NCI-H2107 (cell line): ENCODE measurements at regions not wholly inside any gene's neighbourhood (a gene's known extent, or its start where the extent isn't known, plus 50 kb on each side); places are given as distances from the start of the nearest gene placed in this dataset.

Experiments
- DNase-seq: peaks from one replicate; lab custom pipeline; 2025; lab: John Stamatoyannopoulos, UW

- DNase-seq = no peak
Observed at GRCh38 chr1:98330224-98330623, 331.3 kb upstream of the SNX7 start.

DNA sequence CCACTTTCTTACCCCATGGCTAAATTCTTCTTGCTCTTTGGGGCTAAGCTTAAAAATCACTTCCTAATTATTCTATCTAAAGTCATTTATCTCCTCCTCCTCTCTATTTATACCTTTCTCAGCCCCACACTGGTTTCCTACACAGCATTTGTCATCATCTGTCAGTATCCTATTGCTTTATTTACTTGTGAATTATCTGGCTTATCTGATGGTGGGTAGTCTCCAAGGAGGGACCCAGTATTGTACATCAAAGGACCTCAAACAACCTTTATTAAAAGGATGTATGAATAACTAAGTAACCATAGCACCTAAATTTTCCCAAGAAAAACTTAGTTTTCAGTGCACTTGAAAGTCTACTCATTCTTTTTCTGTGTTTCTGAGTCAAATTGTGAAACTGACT, 332.7 kb upstream of the SNX7 start:
- no peak for DNase-seq

GRCh38 chr1:98327220-98327861, 334.2 kb upstream of the SNX7 start:
- no peak for DNase-seq

DNA sequence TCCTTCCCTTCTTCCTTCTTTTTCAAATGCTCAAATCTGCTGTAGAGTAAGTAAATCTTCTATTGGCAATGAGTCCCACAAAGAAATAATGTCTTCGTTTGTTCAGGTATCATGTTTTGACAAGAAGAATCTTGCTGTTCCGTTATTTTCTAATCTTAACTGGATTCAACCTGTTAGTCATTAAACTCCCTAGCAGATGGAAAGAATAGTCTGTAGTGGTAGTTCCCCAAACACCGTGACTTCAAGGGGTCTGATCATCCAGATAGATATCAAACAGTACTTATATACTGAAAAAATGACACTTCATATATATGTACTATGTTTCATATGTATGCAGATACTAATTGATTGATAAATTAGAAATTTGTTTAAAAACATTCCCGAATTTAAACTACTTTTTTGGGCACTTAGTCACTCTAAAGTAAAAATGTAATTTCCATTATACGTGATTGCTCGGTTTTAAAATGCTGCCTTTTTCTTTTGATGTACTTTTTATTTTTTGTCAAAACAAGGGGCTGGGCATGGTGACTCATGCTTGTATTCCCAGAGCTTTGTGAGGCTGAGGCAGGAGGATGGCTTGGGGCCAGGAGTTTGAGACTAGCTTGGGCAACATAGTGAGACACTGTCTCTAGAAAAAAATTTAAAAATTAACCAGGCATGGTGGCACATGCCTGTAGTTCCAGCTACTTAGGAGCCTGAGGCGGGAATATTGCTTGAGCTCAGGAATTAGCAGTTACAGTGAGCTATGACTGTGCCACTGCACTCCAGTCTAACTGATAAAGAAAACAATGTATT, 335.7 kb upstream of the SNX7 start:
- DNase-seq = no peak

DNA sequence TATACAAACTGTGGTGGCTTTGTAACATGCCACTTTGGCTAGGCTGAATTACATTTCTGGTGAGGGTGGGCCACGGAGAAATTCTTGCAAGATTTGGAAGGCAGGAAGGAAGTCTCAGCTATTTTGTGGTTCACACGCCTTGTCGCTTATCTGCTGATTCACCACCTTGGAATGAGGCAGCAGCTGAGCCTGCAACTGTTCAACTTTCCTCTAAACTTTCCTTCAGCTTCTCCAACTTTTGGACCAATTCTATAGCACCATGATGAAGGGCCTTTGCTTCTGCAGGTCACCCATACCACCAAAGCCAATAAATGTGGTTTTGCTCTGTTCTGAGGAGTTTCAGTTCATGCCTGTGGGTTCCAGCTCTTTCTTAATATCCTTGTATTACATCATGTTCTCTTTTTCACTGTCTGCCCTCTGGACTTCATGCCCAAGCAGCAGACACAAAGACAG, 337.6 kb upstream of the SNX7 start:
- no peak for DNase-seq

- DNase-seq = no peak
Observed at GRCh38 chr1:98323388-98323787, 338.1 kb upstream of the SNX7 start.

- no peak for DNase-seq
Observed at GRCh38 chr1:98322966-98323365, 338.6 kb upstream of the SNX7 start.

GRCh38 chr1:98322086-98322485, 339.4 kb upstream of the SNX7 start:
- DNase-seq = no peak

- DNase-seq = no peak
Observed at GRCh38 chr1:98321191-98321590, 340.3 kb upstream of the SNX7 start.

- DNase-seq = no peak
Observed at GRCh38 chr1:98316286-98316905, 345.1 kb upstream of the SNX7 start.

DNA sequence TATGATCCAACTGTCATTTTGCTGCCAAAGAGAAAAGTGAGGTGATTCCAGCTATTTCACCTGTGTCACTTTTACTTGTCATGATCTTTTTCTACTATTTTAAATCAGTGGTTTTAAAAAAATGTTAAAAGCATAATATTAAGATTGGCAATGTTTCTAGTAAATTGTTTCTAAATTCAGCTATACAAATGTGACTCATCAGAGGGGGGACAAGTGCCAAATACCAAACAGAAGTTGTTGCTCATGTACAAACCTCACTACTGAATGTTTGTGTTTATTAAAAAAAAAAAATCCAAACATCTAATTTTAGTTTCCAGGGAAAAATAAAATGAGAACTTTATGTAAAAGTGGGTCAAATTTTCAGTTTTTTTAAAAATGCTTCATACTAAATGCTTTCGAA, 346.2 kb upstream of the SNX7 start:
- DNase-seq = no peak

DNA sequence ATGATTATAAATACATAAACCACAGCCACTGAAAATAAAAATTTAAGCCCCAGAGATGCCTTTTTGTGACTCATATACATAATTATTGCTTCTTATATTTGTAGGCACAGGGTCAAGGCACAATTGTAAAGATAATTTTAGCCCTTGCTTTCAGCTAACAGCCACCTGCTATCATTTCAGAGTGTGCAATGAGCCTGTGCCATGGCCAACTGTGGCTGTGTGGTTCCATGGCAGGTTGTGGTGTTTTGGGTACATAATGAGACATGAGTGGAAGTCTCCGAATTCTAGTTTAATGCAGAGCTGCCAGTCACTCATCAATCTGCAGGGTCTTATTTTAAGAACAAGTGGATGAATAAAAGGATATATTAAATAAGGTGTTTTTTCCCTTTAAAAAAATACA, 346.9 kb upstream of the SNX7 start:
- DNase-seq = no peak

DNA sequence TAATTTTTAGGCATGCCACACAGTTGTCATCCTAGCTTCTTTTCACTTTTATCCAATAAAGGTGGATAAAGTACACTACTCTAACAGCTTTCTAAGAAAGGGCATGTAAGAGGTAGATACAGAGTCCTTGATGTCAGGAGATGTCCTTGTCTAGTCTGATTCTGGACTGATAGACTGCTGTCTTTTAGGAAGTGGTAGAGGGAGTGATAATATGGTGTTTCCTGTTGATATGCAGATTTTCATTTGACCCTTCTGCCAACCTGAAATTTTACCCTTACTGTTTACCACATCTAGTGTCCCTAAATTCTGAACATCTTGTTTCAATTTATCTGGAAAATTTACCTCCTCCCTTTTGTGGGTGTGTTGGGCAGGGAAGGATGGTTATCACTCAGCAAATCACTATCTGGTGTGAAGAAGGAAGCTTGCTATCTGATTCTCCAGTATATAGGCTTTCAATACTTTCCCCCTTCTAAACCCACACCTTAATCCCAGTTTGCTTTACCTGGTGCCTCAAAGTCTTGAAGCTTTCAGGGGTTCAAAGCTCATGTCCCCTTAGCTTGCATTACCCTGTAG, 354.9 kb upstream of the SNX7 start:
- DNase-seq = no peak

DNA sequence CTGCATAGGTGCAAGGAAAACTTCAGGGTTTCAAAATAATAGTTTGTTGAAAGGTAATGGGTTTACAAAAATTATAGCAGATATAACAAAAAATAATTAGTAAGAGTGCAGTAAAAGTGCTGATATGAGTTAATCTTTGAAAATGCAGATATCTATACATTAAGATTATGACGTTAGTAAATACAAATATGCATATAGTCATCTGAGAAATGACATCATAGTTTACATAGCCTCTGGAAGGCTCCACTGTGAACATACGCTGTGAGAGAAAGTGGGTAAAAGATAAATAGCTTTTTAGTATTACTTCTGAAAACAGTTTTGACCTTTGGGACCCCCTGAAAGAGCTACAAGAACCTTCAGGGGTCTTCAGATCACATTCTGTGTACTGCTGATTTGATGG, 356.2 kb upstream of the SNX7 start:
- DNase-seq = no peak

DNA sequence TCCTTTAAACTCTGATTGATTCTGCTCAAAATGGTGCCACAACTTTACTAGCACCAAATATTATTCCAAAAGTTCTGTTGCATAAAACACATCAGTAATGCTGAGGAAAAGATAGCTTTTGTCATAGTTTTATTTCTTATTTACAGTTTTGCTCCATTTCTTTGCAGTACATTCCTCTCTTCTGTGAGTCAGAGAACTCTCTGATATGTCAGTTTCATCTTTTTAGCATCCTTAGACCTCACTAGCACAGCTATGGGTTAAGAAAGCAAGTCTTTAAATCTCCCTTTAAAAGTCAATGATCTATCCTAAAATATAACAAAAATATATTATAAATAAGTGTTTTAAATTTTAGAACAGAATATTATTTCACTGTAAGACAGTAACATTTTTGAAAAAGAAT, 356.6 kb upstream of the SNX7 start:
- DNase-seq = no peak

GRCh38 chr1:98299861-98300260, 361.7 kb upstream of the SNX7 start:
- DNase-seq = no peak

DNA sequence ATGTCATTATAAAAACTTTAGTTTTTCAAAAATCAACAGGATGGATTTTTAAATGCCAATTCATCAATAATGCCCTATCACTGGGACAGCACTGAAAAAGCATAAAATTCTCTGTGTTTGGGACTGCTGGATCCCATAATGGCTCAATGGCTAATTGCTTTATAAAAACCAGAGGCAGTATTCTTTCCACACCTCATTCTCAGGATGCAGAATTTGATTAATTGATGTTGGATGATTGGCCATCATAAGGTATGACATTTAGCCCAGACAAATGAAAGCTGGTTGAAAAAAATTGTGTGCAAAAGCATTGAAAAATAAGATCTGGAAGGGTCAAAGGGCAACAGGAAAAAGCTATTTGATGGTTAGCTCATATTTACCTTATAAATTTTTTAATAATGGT, 362.2 kb upstream of the SNX7 start:
- no peak for DNase-seq

DNA sequence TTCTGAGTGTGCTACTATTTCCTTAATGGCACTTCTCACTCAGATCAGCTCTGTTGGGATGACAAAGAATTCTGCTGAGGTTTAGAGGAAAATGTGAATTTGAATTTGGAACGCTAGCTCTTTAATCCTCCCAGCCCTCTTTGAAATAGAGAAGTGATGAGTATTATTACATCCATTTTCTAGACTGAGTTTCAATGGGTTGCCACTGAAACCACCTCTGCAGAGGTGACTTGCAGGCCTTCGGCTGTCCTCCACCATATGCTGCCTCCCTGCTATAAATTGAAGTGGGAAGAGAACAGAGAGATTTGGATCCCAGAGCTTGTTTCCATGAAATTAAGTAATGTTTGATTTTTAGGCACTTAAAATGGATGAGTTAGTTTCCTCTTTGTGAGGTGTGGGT, 363.2 kb upstream of the SNX7 start:
- no peak for DNase-seq

DNA sequence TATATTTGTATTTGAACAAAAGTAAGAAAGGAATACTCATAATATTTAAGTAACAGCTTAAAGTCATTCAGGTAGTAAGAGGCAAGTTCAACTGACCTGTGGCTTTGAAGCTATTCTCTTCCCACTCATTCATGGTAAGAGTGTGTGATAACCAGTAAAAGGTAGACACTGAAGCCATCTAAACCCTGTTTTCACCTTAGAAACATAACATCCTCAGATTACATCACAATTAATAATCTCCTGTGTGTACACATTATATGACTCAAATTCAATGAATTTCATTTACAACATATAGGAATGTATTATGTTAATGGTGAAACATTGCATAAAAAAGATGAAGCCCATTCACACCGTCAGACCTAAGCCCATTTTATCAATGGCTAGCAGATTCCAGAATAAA, 364.8 kb upstream of the SNX7 start:
- DNase-seq = no peak

GRCh38 chr1:98294127-98294526, 367.4 kb upstream of the SNX7 start:
- DNase-seq = no peak

DNA sequence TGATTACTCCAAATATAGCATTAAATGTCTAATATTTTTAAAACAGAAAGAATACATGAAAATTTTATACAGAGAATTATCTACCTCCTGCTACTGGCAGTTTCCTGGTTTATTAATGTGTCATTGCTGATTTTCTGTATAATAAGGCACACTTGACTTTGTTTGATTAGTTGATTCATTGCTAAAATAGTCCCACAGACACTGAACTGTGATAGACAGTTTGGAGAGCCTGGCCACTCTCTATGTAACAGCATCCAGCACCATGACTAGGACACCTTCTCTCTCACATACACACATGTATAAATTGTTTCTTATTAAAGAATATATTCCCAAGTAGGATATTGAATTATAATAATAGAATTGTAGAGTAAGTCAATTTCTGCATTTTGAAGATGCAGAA, 368.5 kb upstream of the SNX7 start:
- DNase-seq = no peak

GRCh38 chr1:98289311-98289710, 368.5 kb upstream of the DPYD start:
- no peak for DNase-seq

DNA sequence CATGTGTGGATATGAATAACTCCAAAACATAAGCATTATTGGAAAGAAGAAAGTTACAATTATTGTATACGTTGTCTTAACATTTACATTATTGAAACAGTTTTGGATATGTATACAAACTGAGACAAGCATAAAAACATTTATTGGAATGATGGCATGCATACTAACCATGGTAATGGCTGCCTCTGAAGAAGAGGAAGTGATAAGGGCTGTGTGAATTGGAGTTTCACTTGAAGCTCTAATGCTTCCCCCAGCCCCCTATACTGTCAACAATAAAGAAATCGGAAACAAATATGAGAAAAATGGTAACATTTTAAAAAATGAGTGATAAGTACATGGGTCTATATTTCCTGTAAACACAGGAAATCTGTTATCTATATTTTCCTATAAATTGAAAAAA, 367.7 kb upstream of the DPYD start:
- DNase-seq = no peak
